Activated CD8-positive, alpha-beta memory T cell treated with anti-CD3 and anti-CD28 coated beads, Interleukin-2, amount 50 U/mL, for 24 hours (primary cell): ENCODE measurements at regions not wholly inside any gene's neighbourhood (a gene's known extent, or its start where the extent isn't known, plus 50 kb on each side); places are given as distances from the start of the nearest gene placed in this dataset.
"Not testable (repeated sequence)": the region's sequence is repeated elsewhere in the genome, so short reads cannot be mapped to it uniquely, and the experiment has no call there.

ENCODE experiments used
- DNase-seq: peaks from one replicate; pipeline ENCODE4 v3.0.0-alpha.2; 2020; ENCODE audit errors: extremely low read depth

- DNase-seq, result no peak
Observed at GRCh38 chr12:31906557-31907301, 52.5 kb upstream of the RESF1 start.

- no peak for DNase-seq
Observed at GRCh38 chr12:31903025-31903424, 56.2 kb upstream of the RESF1 start.

- DNase-seq, result no peak
Observed at GRCh38 chr12:31900271-31900670, 58.9 kb upstream of the RESF1 start.

- DNase-seq, result no peak
Observed at GRCh38 chr12:31899109-31899508, 60.1 kb upstream of the RESF1 start.

- no peak for DNase-seq
Observed at GRCh38 chr12:31897781-31898503, 61.3 kb upstream of the RESF1 start.

GRCh38 chr12:31897092-31897491 is 62.1 kb upstream of the RESF1 start:
- not testable (repeated sequence) for DNase-seq

- peak; percentile 71 for DNase-seq
Observed at GRCh38 chr12:31896514-31897039, 62.6 kb upstream of the RESF1 start.

- no peak for DNase-seq
Observed at GRCh38 chr12:31895449-31896150, 63.6 kb upstream of the RESF1 start.

GRCh38 chr12:31890295-31891285 is 68.6 kb upstream of the RESF1 start:
- DNase-seq, result no peak

GRCh38 chr12:31887109-31887811 is 72.0 kb upstream of the RESF1 start:
- DNase-seq, result no peak

- not testable (repeated sequence) for DNase-seq
Observed at GRCh38 chr12:31882682-31883081, 76.5 kb upstream of the RESF1 start.

- DNase-seq, result no peak
Observed at GRCh38 chr12:31880340-31880739, 78.9 kb upstream of the RESF1 start.

- DNase-seq, result no peak
Observed at GRCh38 chr12:31877884-31878283, 81.3 kb upstream of the RESF1 start.

GRCh38 chr12:31876568-31877424 is 82.4 kb upstream of the RESF1 start:
- DNase-seq, result no peak

- no peak for DNase-seq
Observed at GRCh38 chr12:31875609-31875964, 83.6 kb upstream of the RESF1 start.

GRCh38 chr12:31874961-31875608 is 84.1 kb upstream of the RESF1 start:
- DNase-seq, result peak; percentile 38

GRCh38 chr12:31872831-31873604 is 86.2 kb upstream of the RESF1 start:
- DNase-seq, result no peak

GRCh38 chr12:31869972-31870371 is 89.2 kb upstream of the RESF1 start:
- DNase-seq, result no peak
